Spleen (tissue), 7 donors: ENCODE measurements at regions not wholly inside any gene's neighbourhood (a gene's known extent, or its start where the extent isn't known, plus 50 kb on each side); places are given as distances from the start of the nearest gene placed in this dataset.

Source experiments
- CTCF ChIP-seq, 11 experiments: fragments of 200-600 bp in 7 of 11; fragments of 450-650 bp in 4 of 11; sonication (generic) in 4 of 11; IDR thresholded peaks in 8 of 11; conservative IDR thresholded peaks in 3 of 11; 1 replicate in 7 of 11; 2 replicates in 4 of 11; pipeline versions ENCODE4 v1.4.0 to v1.8.0; 2016 to 2021; ENCODE audit warnings: antibody characterized with exemption in 11 of 11, inconsistent platforms in 4 of 11, mild to moderate bottlenecking in 1 of 11
- POLR2A ChIP-seq, 3 donors: fragments of 450-650 bp; IDR thresholded peaks; one replicate each; pipeline ENCODE4 v1.5.1; 2017; ENCODE audit warnings: antibody characterized with exemption in 3 of 3, mild to moderate bottlenecking in 1 of 3
- POLR2AphosphoS5 ChIP-seq, 3 donors: sonication (generic); formaldehyde crosslinking; IDR thresholded peaks; one replicate each; pipeline ENCODE4 v1.5.1; 2017; ENCODE audit warnings: antibody characterized with exemption in 3 of 3
- donor health status: DM: no; HTN: no; CAD: no; lungs with moderate emphysema.
- donor health status: DM: no; HTN: no; CAD: no.
- donor health status: DM: no; HTN: no; CAD: no.

GRCh38 chr7:23945472-23945871 lies 235.5 kb downstream of the STK31 start:
- TF ChIP-seq CTCF (IDR thresholded peaks at IDR 0.05 in 8 of 11, conservative IDR thresholded peaks at IDR 0.05 in 3 of 11) (no peak), POLR2AphosphoS5 (IDR thresholded peaks at IDR 0.05) (no peak), POLR2A (IDR thresholded peaks at IDR 0.05) (no peak)
